ENCODE measurements at regions not wholly inside any gene's neighbourhood (a gene's known extent, or its start where the extent isn't known, plus 50 kb on each side); places are given as distances from the start of the nearest gene placed in this dataset.

DNA sequence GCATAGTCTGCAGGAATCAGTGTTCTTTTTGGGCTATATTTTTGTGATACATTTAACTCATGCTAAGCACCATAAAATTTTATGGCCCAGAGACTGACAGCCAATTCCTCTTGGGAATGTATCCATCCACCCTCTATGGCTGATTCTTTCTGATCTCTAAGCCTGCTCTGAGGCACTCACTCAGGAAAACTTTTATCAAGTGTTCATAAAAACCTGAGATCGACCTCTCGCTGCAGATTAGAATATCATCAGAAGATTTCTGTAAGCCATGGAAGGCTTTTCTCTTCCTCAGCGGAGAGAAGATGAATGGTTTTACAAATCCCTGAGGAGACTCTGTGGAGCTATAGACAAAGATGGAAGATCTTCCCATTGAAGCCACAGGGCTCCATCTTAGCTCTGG is 489.8 kb upstream of the GHITM start:
- intact Hi-C loops (cut with DNase I) = no loop called here
- no peaks in the 10 kb centered on the region for H3K36me3 ChIP-seq
- WGBS, 4 donors = 93 to 97% (median 95%) methylated on average over 3 of the region's 3 CpGs
- H3K9me3 ChIP-seq = peaks cover 0 to 15% (median 0%) of the 10 kb centered on the region in 12 donors
- peaks cover 0 to 30% (median 8%) of the 10 kb centered on the region in 12 donors for H3K4me1 ChIP-seq
- no peak overlapping the region for H3K4me3 ChIP-seq
- ATAC-seq (no peak), DNase-seq (no peak)
- H3K27ac ChIP-seq = no peak overlapping the region
- TF ChIP-seq POLR2A (IDR thresholded peaks at IDR 0.05) = no peak
- TF ChIP-seq, protein P1, sequence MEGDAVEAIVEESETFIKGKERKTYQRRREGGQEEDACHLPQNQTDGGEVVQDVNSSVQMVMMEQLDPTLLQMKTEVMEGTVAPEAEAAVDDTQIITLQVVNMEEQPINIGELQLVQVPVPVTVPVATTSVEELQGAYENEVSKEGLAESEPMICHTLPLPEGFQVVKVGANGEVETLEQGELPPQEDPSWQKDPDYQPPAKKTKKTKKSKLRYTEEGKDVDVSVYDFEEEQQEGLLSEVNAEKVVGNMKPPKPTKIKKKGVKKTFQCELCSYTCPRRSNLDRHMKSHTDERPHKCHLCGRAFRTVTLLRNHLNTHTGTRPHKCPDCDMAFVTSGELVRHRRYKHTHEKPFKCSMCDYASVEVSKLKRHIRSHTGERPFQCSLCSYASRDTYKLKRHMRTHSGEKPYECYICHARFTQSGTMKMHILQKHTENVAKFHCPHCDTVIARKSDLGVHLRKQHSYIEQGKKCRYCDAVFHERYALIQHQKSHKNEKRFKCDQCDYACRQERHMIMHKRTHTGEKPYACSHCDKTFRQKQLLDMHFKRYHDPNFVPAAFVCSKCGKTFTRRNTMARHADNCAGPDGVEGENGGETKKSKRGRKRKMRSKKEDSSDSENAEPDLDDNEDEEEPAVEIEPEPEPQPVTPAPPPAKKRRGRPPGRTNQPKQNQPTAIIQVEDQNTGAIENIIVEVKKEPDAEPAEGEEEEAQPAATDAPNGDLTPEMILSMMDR (IDR thresholded peaks at IDR 0.05) = no peak
- H3K27me3 ChIP-seq = no peaks in the 10 kb centered on the region

- Histone ChIP-seq H3K27me3 (no peaks in the 10 kb centered on the region), H3K4me3 (no peak overlapping the region), H3K9me3 (peaks cover 0 to 30% (median 0%) of the 10 kb centered on the region in 12 donors), H3K27ac (peak overlapping the region in 5 of 12 donors; percentile 7 to 50 (median 41)), H3K36me3 (no peaks in the 10 kb centered on the region), H3K4me1 (no peaks in the 10 kb centered on the region)
- ATAC-seq (peak in 1 of 4 donors; percentile 28), DNase-seq (no peak)
- 87 to 93% (median 92%) methylated on average over 2 of the region's 2 CpGs for WGBS, 4 donors
- no peak for TF ChIP-seq POLR2A (IDR thresholded peaks at IDR 0.05)
- TF ChIP-seq, protein P1 (IDR thresholded peaks at IDR 0.05) = no peak
- intact Hi-C loops (cut with DNase I) = no loop called here
These were observed 484.6 kb upstream of the GHITM start for GRCh38 chr10:83654689-83655088.

- no peak for ATAC-seq
- H3K27me3 ChIP-seq = no peaks in the 10 kb centered on the region
- no peak overlapping the region for H3K27ac ChIP-seq
- intact Hi-C loops (cut with DNase I) = no loop called here
- peaks cover 0 to 30% (median 0%) of the 10 kb centered on the region in 12 donors for H3K9me3 ChIP-seq
- H3K36me3 ChIP-seq = no peaks in the 10 kb centered on the region
- H3K4me1 ChIP-seq = no peaks in the 10 kb centered on the region
- DNase-seq = no peak
- TF ChIP-seq POLR2A (IDR thresholded peaks at IDR 0.05) = no peak
- TF ChIP-seq, protein P1 (IDR thresholded peaks at IDR 0.05) = no peak
- no peak overlapping the region for H3K4me3 ChIP-seq
These were observed 482.4 kb upstream of the GHITM start for GRCh38 chr10:83656924-83657323.

DNA sequence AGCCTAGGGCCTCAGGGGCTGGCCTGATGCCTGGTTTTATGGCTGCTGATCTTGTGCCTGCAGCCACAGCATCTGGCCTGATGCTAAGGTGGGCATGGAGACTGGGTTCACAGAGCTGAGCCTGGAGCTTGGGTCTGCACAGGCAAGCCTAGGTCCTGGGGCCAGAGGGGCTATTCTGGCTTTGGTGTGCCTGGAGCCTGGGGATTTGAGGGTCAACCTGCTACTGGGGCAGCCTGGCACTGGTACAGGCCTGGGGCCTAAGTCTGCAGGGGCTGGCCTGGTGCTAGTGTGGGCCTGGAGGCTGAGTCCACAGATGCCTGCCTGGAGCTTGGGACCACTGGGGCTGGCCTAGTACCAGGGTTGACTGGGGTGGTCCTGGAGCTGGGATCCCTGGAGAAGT is 481.8 kb upstream of the GHITM start:
- ATAC-seq = no peak
- no peaks in the 10 kb centered on the region for H3K36me3 ChIP-seq
- peaks cover 0 to 30% (median 0%) of the 10 kb centered on the region in 12 donors for H3K9me3 ChIP-seq
- no peak overlapping the region for H3K27ac ChIP-seq
- H3K4me1 ChIP-seq = no peaks in the 10 kb centered on the region
- peak in 1 of 5 donors; percentile 46 for DNase-seq
- no peak for TF ChIP-seq POLR2A (IDR thresholded peaks at IDR 0.05)
- TF ChIP-seq, protein P1 (IDR thresholded peaks at IDR 0.05) = no peak
- no peak overlapping the region for H3K4me3 ChIP-seq
- intact Hi-C loops (cut with DNase I) = no loop called here
- no peaks in the 10 kb centered on the region for H3K27me3 ChIP-seq

Data from heart left ventricle (tissue), 16 donors.